ENCODE measurements at regions not wholly inside any gene's neighbourhood (a gene's known extent, or its start where the extent isn't known, plus 50 kb on each side); places are given as distances from the start of the nearest gene placed in this dataset.

DNA sequence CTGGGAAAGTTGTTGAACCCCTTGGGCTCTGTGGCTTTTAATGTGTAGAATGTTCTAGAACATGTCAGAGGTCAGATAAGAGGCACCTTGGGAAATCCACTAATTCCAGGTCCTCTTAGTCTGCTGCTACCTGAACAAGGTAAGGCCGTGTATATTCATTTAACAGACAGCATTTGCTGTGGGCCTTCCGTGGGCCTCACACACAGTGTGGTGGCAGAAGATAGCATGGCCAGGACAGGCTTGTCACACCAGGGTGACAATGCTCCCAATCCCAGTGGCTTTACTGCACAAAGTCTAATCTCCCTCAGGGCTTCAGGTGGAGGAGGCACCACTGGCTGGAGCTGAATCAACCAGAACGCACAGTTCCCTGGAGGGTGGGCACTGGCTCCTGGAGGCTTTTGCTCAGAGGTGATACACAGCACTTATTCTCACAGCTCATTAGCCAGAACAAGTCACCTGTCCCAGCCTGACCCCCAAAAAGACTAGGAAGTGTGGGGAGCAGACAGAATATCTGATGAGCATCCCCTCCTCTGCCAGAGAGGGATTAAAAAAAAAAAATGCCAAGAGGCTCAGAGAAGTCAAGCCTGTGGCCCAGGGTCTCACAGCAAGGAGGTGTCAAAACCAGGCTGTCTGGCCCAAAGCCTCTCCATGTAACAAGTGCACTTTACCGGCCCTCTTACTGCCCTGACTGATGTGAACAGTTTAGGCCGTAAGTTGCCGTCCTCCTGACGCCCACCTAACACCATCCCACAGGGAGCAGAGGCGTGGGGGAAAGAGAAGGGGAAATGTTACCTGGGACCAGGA is 216.9 kb upstream of the RAB6C start:
- TF ChIP-seq CTCF (conservative IDR thresholded peaks at IDR 0.05; ENCODE audit: low read depth, low read length) (no peak), EZH2 (IDR thresholded peaks at IDR 0.05; ENCODE audit: borderline replicate concordance, low read depth, low read length, poor library complexity, severe bottlenecking) (no peak)

All from A673 (cell line).